ENCODE measurements at regions not wholly inside any gene's neighbourhood (a gene's known extent, or its start where the extent isn't known, plus 50 kb on each side); places are given as distances from the start of the nearest gene placed in this dataset.
"Not testable (repeated sequence)": the region's sequence is repeated elsewhere in the genome, so short reads cannot be mapped to it uniquely, and the experiment has no call there.

DNA sequence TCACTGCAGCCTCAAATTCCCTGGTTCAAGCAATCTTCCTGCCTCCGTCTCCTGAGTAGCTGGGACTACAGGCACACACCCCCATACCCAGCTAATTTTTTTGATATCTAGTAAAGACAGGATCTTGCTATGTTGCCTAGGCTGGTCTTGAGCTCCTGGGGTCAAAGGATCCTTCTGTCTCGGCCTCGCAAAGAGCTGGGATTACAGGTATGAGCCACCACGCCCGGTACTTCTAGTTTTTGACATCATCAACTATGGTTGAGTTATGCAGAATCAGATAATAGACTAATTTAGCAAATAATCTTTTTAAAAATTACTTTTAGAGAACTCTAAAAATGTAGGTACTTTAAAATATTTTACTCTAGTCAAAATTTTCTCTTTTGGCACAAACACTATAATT lies 166.2 kb downstream of the SOX4 start:
- no peaks in the 10 kb centered on the region for H3K27me3 ChIP-seq (replicated peaks in 1 of 7)
- no peaks in the 10 kb centered on the region for H3K4me1 ChIP-seq
- 94 to 98% (median 96%) methylated on average over 5 of the region's 5 CpGs for WGBS, 5 donors
- DNase-seq, result no peak
- no peak overlapping the region for H3K27ac ChIP-seq
- TF ChIP-seq, protein P1, sequence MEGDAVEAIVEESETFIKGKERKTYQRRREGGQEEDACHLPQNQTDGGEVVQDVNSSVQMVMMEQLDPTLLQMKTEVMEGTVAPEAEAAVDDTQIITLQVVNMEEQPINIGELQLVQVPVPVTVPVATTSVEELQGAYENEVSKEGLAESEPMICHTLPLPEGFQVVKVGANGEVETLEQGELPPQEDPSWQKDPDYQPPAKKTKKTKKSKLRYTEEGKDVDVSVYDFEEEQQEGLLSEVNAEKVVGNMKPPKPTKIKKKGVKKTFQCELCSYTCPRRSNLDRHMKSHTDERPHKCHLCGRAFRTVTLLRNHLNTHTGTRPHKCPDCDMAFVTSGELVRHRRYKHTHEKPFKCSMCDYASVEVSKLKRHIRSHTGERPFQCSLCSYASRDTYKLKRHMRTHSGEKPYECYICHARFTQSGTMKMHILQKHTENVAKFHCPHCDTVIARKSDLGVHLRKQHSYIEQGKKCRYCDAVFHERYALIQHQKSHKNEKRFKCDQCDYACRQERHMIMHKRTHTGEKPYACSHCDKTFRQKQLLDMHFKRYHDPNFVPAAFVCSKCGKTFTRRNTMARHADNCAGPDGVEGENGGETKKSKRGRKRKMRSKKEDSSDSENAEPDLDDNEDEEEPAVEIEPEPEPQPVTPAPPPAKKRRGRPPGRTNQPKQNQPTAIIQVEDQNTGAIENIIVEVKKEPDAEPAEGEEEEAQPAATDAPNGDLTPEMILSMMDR (IDR thresholded peaks at IDR 0.05 in 8 of 11, conservative IDR thresholded peaks at IDR 0.05 in 3 of 11), result no peak
- no peak for TF ChIP-seq POLR2A (IDR thresholded peaks at IDR 0.05)
- no peak for TF ChIP-seq POLR2AphosphoS5 (IDR thresholded peaks at IDR 0.05)
- intact Hi-C loops (cut with DNase I; ENCODE audit: low total_unique reads), result no loop called here
- H3K36me3 ChIP-seq, result no peaks in the 10 kb centered on the region
- H3K9me3 ChIP-seq, result peaks cover 0 to 10% (median 0%) of the 10 kb centered on the region in 8 donors
- no peak overlapping the region for H3K4me3 ChIP-seq

DNA sequence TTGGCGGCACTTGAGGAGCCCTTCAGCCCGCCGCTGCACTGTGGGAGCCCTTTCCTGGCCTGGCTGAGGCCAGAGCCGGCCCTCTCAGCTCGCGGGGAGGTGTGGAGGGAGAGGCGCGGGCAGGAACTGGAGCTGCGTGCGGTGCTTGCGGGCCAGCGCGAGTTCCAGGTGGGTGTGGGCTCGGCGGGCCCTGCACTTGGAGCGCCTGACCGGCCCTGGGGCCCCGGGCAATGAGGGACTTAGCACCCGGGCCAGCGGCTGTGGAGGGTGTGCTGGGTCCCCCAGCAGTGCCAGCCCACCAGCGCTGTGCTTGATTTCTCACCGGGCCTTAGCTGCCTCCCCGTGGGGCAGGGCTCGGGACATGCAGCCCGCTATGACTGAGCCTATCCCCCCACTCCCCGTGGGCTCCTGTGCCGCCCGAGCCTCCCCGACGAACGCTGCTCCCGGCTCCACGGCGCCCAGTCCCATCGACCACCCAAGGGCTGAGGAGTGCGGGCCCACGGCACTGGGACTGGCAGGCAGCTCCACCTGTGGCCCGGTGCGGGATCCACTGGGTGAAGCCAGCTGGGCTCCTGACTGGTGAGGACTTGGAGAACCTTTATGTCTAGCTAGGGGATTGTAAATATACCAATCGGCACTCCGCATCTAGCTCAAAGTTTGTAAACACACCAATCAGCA lies 167.6 kb downstream of the SOX4 start:
- H3K27ac ChIP-seq; intact Hi-C loops (cut with DNase I; ENCODE audit: low total_unique reads); H3K27me3 ChIP-seq (replicated peaks in 1 of 7); H3K4me3 ChIP-seq; DNase-seq; H3K36me3 ChIP-seq; H3K4me1 ChIP-seq: not testable (repeated sequence)
- peaks cover 0 to 10% (median 0%) of the 10 kb centered on the region in 8 donors for H3K9me3 ChIP-seq
- WGBS, 5 donors, result 93 to 97% (median 96%) methylated on average over 23 to 41 of the region's 41 CpGs

DNA sequence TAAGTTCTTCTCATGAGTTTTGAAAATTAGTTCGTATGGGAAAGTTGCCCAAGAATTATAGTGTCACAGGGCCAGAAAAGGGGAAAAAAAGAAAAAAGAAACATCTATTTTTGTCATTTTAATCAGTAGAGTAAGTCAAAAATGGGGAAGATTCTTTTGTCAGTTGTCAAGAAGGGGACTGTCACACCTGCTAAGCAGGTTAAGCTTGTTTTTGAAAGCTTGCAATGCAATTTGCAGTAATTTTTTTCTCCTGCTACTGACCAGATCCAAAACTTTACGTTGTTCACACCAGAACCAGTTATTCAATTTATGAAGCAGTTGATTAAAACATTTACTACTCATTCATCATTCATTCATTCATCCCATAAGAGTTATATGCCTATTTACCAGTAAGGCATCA lies 171.4 kb downstream of the SOX4 start:
- no peaks in the 10 kb centered on the region for H3K4me1 ChIP-seq
- WGBS, 5 donors, result 76 to 98% (median 82%) methylated on average over 2 of the region's 2 CpGs
- DNase-seq, result no peak
- intact Hi-C loops (cut with DNase I; ENCODE audit: low total_unique reads), result no loop called here
- H3K9me3 ChIP-seq, result peaks cover 0 to 10% (median 0%) of the 10 kb centered on the region in 8 donors
- no peak overlapping the region for H3K27ac ChIP-seq
- no peak overlapping the region for H3K4me3 ChIP-seq
- TF ChIP-seq POLR2A (IDR thresholded peaks at IDR 0.05) (no peak), POLR2AphosphoS5 (IDR thresholded peaks at IDR 0.05) (no peak)
- TF ChIP-seq, protein P1 (IDR thresholded peaks at IDR 0.05 in 8 of 11, conservative IDR thresholded peaks at IDR 0.05 in 3 of 11), result no peak
- H3K27me3 ChIP-seq (replicated peaks in 1 of 7), result no peaks in the 10 kb centered on the region
- H3K36me3 ChIP-seq, result no peaks in the 10 kb centered on the region

DNA sequence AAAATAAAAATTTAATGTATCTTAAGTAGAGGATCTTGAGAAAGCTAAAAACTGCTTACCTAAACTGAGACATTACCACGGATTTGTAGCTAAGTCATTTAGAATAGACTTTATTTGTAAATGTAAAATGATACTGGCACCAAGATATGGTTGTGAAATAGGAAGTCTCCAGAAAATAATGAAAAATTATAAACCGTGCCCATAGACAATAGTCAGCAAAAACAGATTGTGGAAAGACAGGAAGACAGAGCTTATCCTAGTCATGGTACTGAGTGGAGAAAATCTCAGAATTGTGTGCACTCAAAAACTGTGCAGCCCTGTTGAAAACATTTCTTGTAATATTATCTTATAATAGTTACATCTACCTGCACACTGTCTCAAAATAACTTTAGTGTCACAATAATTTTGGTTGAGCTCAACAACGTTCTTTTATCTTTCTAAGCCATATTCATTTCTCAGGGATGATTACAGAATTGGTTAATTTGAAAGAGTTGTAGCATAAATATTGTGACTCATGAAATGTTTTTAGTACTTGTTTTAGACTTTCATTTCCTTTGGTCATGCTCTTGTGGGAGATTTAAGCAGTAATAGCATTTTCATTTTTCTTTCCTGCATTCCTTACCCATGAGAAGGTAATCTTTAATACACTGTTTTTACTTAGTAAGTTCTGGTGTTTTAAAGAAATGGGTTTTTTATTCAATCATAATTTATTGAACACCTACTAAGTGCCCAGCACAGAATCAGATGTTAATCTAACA lies 174.5 kb downstream of the SOX4 start:
- Histone ChIP-seq H3K9me3 (no peaks in the 10 kb centered on the region), H3K27me3 (replicated peaks in 1 of 7) (no peaks in the 10 kb centered on the region), H3K4me3 (no peak overlapping the region), H3K4me1 (no peaks in the 10 kb centered on the region), H3K36me3 (no peaks in the 10 kb centered on the region), H3K27ac (no peak overlapping the region)
- TF ChIP-seq POLR2AphosphoS5 (IDR thresholded peaks at IDR 0.05) (no peak), POLR2A (IDR thresholded peaks at IDR 0.05) (no peak)
- TF ChIP-seq, protein P1 (IDR thresholded peaks at IDR 0.05 in 8 of 11, conservative IDR thresholded peaks at IDR 0.05 in 3 of 11), result no peak
- DNase-seq, result no peak
- 32 to 58% (median 34%) methylated on average over 3 of the region's 3 CpGs for WGBS, 5 donors
- intact Hi-C loops (cut with DNase I; ENCODE audit: low total_unique reads), result no loop called here
